ENCODE measurements at regions not wholly inside any gene's neighbourhood (a gene's known extent, or its start where the extent isn't known, plus 50 kb on each side); places are given as distances from the start of the nearest gene placed in this dataset.

GRCh38 chr9:97786341-97786740, 66.7 kb upstream of the FOXE1 start:
- no peak for TF ChIP-seq CTCF (IDR thresholded peaks at IDR 0.05)
- TF ChIP-seq BHLHE40 (IDR thresholded peaks at IDR 0.05; ENCODE audit: low read depth, low read length) = no peak

Measured in A549 (cell line).